ENCODE measurements at regions not wholly inside any gene's neighbourhood (a gene's known extent, or its start where the extent isn't known, plus 50 kb on each side); places are given as distances from the start of the nearest gene placed in this dataset.

DNA sequence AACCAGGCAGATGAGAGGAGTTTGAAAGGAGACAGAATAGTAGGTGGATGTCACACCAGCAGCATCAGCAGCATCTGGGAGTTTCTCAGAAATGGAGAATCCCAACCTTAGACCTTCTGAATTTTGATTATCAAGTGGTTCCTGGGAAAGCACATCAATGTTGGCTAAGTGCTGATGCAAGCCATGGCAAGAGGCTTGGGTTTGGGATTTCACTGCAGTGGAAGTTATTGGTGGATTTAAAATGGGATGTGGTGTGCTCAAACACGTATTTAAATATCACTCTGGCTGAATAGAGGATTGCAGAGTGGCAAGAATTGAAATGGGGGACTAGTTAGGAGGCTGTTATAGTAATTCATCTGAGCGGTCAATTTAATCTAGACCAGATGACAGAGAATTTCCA is 387.8 kb upstream of the WWC1 start:
- TF ChIP-seq, protein P1, sequence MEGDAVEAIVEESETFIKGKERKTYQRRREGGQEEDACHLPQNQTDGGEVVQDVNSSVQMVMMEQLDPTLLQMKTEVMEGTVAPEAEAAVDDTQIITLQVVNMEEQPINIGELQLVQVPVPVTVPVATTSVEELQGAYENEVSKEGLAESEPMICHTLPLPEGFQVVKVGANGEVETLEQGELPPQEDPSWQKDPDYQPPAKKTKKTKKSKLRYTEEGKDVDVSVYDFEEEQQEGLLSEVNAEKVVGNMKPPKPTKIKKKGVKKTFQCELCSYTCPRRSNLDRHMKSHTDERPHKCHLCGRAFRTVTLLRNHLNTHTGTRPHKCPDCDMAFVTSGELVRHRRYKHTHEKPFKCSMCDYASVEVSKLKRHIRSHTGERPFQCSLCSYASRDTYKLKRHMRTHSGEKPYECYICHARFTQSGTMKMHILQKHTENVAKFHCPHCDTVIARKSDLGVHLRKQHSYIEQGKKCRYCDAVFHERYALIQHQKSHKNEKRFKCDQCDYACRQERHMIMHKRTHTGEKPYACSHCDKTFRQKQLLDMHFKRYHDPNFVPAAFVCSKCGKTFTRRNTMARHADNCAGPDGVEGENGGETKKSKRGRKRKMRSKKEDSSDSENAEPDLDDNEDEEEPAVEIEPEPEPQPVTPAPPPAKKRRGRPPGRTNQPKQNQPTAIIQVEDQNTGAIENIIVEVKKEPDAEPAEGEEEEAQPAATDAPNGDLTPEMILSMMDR (IDR thresholded peaks at IDR 0.05), result no peak
- no peak for TF ChIP-seq POLR2A (IDR thresholded peaks at IDR 0.05)
